HepG2 (cell line): ENCODE measurements at regions not wholly inside any gene's neighbourhood (a gene's known extent, or its start where the extent isn't known, plus 50 kb on each side); places are given as distances from the start of the nearest gene placed in this dataset.

Experiments
- ATAC-seq: fragments of 200-7000 bp; cut with Tn5 transposase; 3 replicates; pipeline ENCODE4 v1.9.1; 2020; ENCODE audit warnings: mild to moderate bottlenecking, moderate library complexity
- BruUV-seq: library from RNA; stranded (reverse); fragments of 400-500 nt; replicated peaks from 2 replicates; lab custom pipeline; 2021; lab: Mats Ljungman, UMichigan
- CTCF ChIA-PET: fragments of 300-600 bp; formaldehyde crosslinking; extraction: SDS; loops from one replicate; lab custom pipeline; 2021; ENCODE audit warnings: low total read pairs, inconsistent platforms, low intra/inter-chr PET ratio; lab: Yijun Ruan, JAX
- POLR2A ChIA-PET: fragments of 350-600 bp; sonication (Branson Sonifier 250); formaldehyde crosslinking; loops from one replicate; lab custom pipeline; 2020; ENCODE audit warnings: antibody characterized with exemption, inconsistent platforms; lab: Yijun Ruan, JAX
- DNase-seq: peaks from one replicate; pipeline ENCODE4 v3.0.0-alpha.2; 2015; ENCODE audit warnings: low spot score
- FAIRE-seq: peaks from 3 replicates; lab custom pipeline; 2011; peaks lifted over from hg19 to GRCh38; lab: Jason Lieb, UNC
- H2AFZ ChIP-seq: one replicate; pipeline ENCODE4 v1.6.1; 2011; ENCODE audit warnings: low read length, inconsistent platforms
- H3K27ac ChIP-seq: fragments of 300-600 bp; 3 replicates; pipeline ENCODE4 v1.8.0; 2011; ENCODE audit warnings: mixed run types, mild to moderate bottlenecking, mixed read lengths, low read length, inconsistent platforms; ENCODE audit not compliant: insufficient read depth; ENCODE audit errors: extremely low read length
- H3K27me3 ChIP-seq, 2 experiments: fragments of 200-600 bp in 1 of 2; 2 replicates in 1 of 2; 3 replicates in 1 of 2; pipeline versions ENCODE4 v1.6.0 to v1.8.0; 2011; ENCODE audit warnings: low read length in 2 of 2, mild to moderate bottlenecking in 2 of 2, moderate library complexity in 2 of 2, inconsistent platforms in 1 of 2; ENCODE audit not compliant: insufficient read depth in 2 of 2, control insufficient read depth in 1 of 2
- H3K36me3 ChIP-seq, 2 experiments: fragments of 200-600 bp in 1 of 2; replicated peaks in 1 of 2; 2 replicates in 1 of 2; 3 replicates in 1 of 2; pipeline versions ENCODE4 v1.5.1 to v1.8.0; 2011; ENCODE audit warnings: low read length in 2 of 2, inconsistent platforms in 1 of 2; ENCODE audit not compliant: insufficient read depth in 2 of 2, control insufficient read depth in 1 of 2
- H3K4me1 ChIP-seq: 2 replicates; pipeline ENCODE4 v1.5.1; 2012; ENCODE audit warnings: low read length, inconsistent platforms; ENCODE audit not compliant: insufficient read depth
- H3K4me2 ChIP-seq: 2 replicates; pipeline ENCODE4 v1.6.0; 2011; ENCODE audit warnings: low read depth, low read length, inconsistent platforms
- H3K4me3 ChIP-seq, 3 experiments: fragments of 200-600 bp in 1 of 3; sonication (generic), shearing (Covaris generic) in 1 of 3; replicated peaks in 1 of 3; 2 replicates each; pipeline ENCODE4 v1.5.1; 2011 to 2016; ENCODE audit warnings: low read length in 3 of 3, inconsistent platforms in 2 of 3, low read depth in 2 of 3, mild to moderate bottlenecking in 2 of 3, control low read depth in 1 of 3, mixed read lengths in 1 of 3; ENCODE audit not compliant: insufficient read depth in 1 of 3
- H3K79me2 ChIP-seq: one replicate; pipeline ENCODE4 v1.6.1; 2011; ENCODE audit warnings: low read length, inconsistent platforms; ENCODE audit not compliant: insufficient read depth
- H3K9ac ChIP-seq: 2 replicates; pipeline ENCODE4 v1.6.0; 2011; ENCODE audit warnings: mild to moderate bottlenecking, low read depth, low read length, inconsistent platforms; ENCODE audit not compliant: insufficient read depth
- H3K9me3 ChIP-seq: 2 replicates; pipeline ENCODE4 v1.5.1; 2012; ENCODE audit warnings: mild to moderate bottlenecking, low read length
- H4K20me1 ChIP-seq: 2 replicates; pipeline ENCODE4 v1.6.0; 2011; ENCODE audit warnings: inconsistent platforms, mild to moderate bottlenecking, low read length, moderate library complexity; ENCODE audit not compliant: insufficient read depth
- ARID3A ChIP-seq: IDR thresholded peaks from 2 replicates; pipeline ENCODE4 v1.6.1; 2012; ENCODE audit warnings: low read depth, low read length, improper control_type of control experiment
- HMGA1 ChIP-seq: sonication (generic); formaldehyde crosslinking; conservative IDR thresholded peaks from 2 replicates; pipeline ENCODE4 v1.4.0; 2020; ENCODE audit warnings: missing genetic modification reagents
- KAT7 ChIP-seq: IDR thresholded peaks from 2 replicates; pipeline ENCODE4 v1.6.1; 2018; ENCODE audit warnings: borderline replicate concordance, missing compliant biosample characterization
- MED1 ChIP-seq: sonication (generic); formaldehyde crosslinking; IDR thresholded peaks from 2 replicates; pipeline ENCODE4 v1.4.0; 2020; ENCODE audit warnings: missing genetic modification reagents
- NFIC ChIP-seq: IDR thresholded peaks from 2 replicates; pipeline ENCODE4 v1.6.1; 2012; ENCODE audit warnings: mild to moderate bottlenecking, low read length, inconsistent platforms
- REST ChIP-seq, 2 experiments: IDR thresholded peaks; 2 replicates each; pipeline ENCODE4 v1.6.1; 2011 to 2012; ENCODE audit warnings: low read length in 2 of 2, borderline replicate concordance in 1 of 2, low read depth in 1 of 2, mild to moderate bottlenecking in 1 of 2, moderate library complexity in 1 of 2
- TSC22D2 ChIP-seq: sonication (generic); formaldehyde crosslinking; IDR thresholded peaks from 2 replicates; pipeline ENCODE4 v1.5.1; 2020; ENCODE audit warnings: missing genetic modification reagents, mild to moderate bottlenecking, borderline replicate concordance
- ZNF232 ChIP-seq: sonication (generic); formaldehyde crosslinking; IDR thresholded peaks from 2 replicates; pipeline ENCODE4 v1.4.0; 2020; ENCODE audit warnings: missing genetic modification reagents, borderline replicate concordance
- ZNF329 ChIP-seq: sonication (generic); formaldehyde crosslinking; IDR thresholded peaks from 2 replicates; pipeline ENCODE4 v1.9.0; 2021; ENCODE audit warnings: low read depth, mild to moderate bottlenecking, missing genetic modification reagents
- ZNF460 ChIP-seq: sonication (generic); formaldehyde crosslinking; IDR thresholded peaks from 2 replicates; pipeline ENCODE4 v1.5.1; 2020; ENCODE audit warnings: missing genetic modification reagents, mild to moderate bottlenecking, borderline replicate concordance
- ZNF737 ChIP-seq: sonication (generic); formaldehyde crosslinking; IDR thresholded peaks from 2 replicates; pipeline ENCODE4 v1.5.0; 2020; ENCODE audit warnings: missing genetic modification reagents, mild to moderate bottlenecking, borderline replicate concordance
- ZNF777 ChIP-seq: sonication (generic); formaldehyde crosslinking; IDR thresholded peaks from 2 replicates; pipeline ENCODE4 v1.4.0; 2020; ENCODE audit warnings: missing genetic modification reagents
- ZNF781 ChIP-seq: sonication (generic); formaldehyde crosslinking; IDR thresholded peaks from 2 replicates; pipeline ENCODE4 v1.5.1; 2020; ENCODE audit warnings: borderline replicate concordance, mild to moderate bottlenecking, missing genetic modification reagents; ENCODE audit errors: not compliant biosample characterization
- ZNF784 ChIP-seq: sonication (generic); formaldehyde crosslinking; IDR thresholded peaks from 2 replicates; pipeline ENCODE4 v1.5.1; 2020; ENCODE audit warnings: missing genetic modification reagents, mild to moderate bottlenecking, borderline replicate concordance
- WGBS: methylation state at CpG from one replicate; pipeline ENCODE4 v1.1.6; 2017; ENCODE audit warnings: low lambda C conversion rate; 5-methylcytosine and 5-hydroxymethylcytosine counted together
- in situ Hi-C: cut with HindIII; loops from 2 replicates; pipeline ENCODE4 v1.10.0; 2017; ENCODE audit warnings: low pct_unique_long_range_greater_than_20kb; ENCODE audit not compliant: extremely low pct_ligation_motif_present
- intact Hi-C: fragments of 100-400 bp; cut with micrococcal nuclease; formaldehyde crosslinking; loops from one replicate; pipeline ENCODE4 v1.10.0; 2022; ENCODE audit not compliant: unreplicated experiment

- TF ChIP-seq ARID3A = peak; percentile 53; the same call in 1 of the 2 replicates
- no peak for TF ChIP-seq HMGA1 (CRISPR knock-in tag)
- no peak for TF ChIP-seq ZNF460 (CRISPR knock-in tag)
- TF ChIP-seq TSC22D2 (CRISPR knock-in tag) = no peak
Observed at GRCh38 chr1:67578397-67579020, 106.5 kb upstream of the GADD45A start (continued).

GRCh38 chr1:67579623-67580394 lies 105.2 kb upstream of the GADD45A start:
- ChIA-PET POLR2A (interaction anchor here (0.7 kb wide), 1 partner anchor 105 kb away, joined by 4 read pairs; the partner anchor contains the start of gene GADD45A), CTCF (no interaction called here)
- Histone ChIP-seq H3K36me3 (no peaks in the 10 kb centered on the region), H2AFZ (no peak overlapping the region), H3K27ac (no peak overlapping the region), H3K4me1 (peaks cover 48% of the 10 kb centered on the region), H3K9me3 (no peaks in the 10 kb centered on the region), H3K79me2 (no peaks in the 10 kb centered on the region), H3K4me3 (no peak overlapping the region), H4K20me1 (no peaks in the 10 kb centered on the region), H3K4me2 (no peak overlapping the region), H3K27me3 (no peaks in the 10 kb centered on the region), H3K9ac (no peak overlapping the region)
- intact Hi-C loops (loop anchor here (5.0 kb wide), 1 partner anchor 52 kb away; no protein-coding TSS in a partner anchor), in situ Hi-C loops (no loop called here)
- FAIRE-seq (no peak), ATAC-seq (no peak), DNase-seq (no peak)
- 54% methylated on average over 2 of the region's 2 CpGs for WGBS
- no TSS peak for BruUV-seq
- TF ChIP-seq REST (IDR thresholded peaks at IDR 0.05; ENCODE audit: borderline replicate concordance in 1 of 2, low read depth in 1 of 2, low read length in 2 of 2) (no peak), ZNF777 (CRISPR knock-in tag) (no peak), KAT7 (no peak), ZNF781 (no peak), MED1 (CRISPR knock-in tag) (no peak), ZNF784 (CRISPR knock-in tag) (no peak), ZNF329 (CRISPR knock-in tag) (no peak), ZNF232 (CRISPR knock-in tag) (no peak), ZNF737 (CRISPR knock-in tag) (no peak), NFIC (no peak)
